ENCODE measurements at regions not wholly inside any gene's neighbourhood (a gene's known extent, or its start where the extent isn't known, plus 50 kb on each side); places are given as distances from the start of the nearest gene placed in this dataset.
"Not testable (repeated sequence)": the region's sequence is repeated elsewhere in the genome, so short reads cannot be mapped to it uniquely, and the experiment has no call there.

DNA sequence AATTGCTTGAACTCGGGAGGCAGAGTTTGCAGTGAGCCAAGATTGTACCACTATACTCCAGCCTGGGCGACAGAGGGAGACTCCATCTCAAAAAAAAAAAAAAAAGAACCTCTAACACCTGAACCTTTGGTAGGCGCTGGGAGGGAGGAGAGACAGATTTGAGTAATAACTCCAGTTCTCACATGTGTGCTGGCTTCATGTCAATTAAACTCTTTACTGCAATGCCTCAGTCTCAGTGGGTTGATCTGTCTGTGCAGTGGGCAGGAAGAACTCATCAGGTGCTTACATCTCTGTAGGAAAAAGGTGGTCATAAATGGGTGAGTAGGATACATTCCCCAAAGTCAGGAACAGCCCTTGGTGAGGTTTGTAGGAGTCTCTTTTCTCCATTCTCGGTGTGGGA, 85.1 kb upstream of the ABCC4 start:
- no peak for ATAC-seq
- intact Hi-C loops (cut with DNase I) = no loop called here
- no peak for DNase-seq (ENCODE audit: missing footprints)

DNA sequence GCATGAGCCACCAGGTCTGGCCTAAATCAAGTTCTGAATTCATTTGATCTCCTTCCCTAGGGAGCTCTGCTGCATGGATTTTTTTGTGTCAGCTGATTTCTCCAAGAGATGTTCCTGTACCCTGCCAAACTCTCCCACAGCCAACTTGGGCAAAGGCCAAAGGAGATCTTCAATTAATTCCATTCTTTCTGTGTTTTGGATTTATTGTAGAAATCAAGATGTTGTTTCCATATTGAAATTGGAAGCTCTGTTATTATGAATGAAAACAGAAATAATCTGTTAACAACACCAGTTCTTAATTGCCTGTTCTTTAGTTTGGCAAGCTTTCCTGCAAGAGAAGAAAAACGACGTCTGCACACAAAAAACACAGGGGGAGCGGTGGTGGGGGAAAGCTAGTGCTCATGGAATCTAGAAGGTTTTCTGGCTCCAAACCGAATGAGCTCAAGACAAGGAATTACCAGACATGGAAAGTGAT, 86.5 kb upstream of the ABCC4 start:
- ATAC-seq = peak; percentile 85
- intact Hi-C loops (cut with DNase I) = no loop called here
- DNase-seq (ENCODE audit: missing footprints) = no peak

DNA sequence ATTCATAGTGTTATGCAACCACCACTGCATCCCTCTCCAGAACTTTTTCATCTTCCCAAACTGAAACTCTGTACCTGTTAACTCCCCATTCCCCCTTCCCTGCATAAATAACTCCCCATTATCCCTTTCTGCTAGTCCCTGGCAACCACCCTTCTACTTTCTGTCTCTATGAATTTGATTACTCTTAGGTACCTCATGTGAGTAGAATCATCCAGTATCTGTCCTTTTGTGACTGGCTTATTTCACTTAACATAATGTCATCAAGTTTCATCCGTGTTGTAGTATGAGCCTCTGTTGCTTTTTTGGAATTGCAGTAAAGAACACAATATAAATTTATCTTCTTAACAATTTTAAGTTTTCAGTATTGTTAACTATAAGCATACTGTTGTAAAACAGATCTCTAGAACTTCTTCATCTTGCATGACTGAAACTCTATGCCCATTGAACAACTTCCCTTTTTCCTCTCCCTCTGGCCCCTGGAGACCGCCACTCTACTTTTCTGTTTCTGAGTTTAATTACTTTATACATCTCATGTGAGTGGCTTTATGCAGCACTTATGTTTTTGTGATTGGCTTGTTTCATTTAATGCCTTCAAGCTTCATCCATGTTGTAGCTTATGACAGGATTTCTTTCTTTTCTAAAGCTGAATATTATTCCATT, 87.3 kb upstream of the ABCC4 start:
- no peak for DNase-seq (ENCODE audit: missing footprints)
- intact Hi-C loops (cut with DNase I) = no loop called here
- ATAC-seq = no peak

DNA sequence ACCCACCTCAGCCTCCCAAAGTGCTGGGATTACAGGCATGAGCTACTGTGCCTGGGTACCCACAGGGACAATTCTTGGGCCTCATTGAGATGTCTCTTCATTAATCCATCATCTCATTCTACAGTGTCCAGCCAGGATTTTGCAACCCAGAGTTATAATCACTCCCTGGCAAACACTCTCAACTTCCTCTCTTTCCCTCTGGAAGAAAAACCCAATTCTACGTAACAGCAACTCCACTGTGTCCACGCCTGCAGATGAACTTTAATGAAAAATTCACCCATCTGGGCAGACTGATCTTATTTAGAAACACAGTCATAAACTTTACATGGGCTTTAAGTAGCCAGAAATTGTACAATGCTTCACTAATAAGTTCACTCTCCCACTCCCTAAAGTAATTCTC, 90.1 kb upstream of the ABCC4 start:
- DNase-seq (ENCODE audit: missing footprints) (no peak), ATAC-seq (peak; percentile 83)
- intact Hi-C loops (cut with DNase I) = no loop called here

DNA sequence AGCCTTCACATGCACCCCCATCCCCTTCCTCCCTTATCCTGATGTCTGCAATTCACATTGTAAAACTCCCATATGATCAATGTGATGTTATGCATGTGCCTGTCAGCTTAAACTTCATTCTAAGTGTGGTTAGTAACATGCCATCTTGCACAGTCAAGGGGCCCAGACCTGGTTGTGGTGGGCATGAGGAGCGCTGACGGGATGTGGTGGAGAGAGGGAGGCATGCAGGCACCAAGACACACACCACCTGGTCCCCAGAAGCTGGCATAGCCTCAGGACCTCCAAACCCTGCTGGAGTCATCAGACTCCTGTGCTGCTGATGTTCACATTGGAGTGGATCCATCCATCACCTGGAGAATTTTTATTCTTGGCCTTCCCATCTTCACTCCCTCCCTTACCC, 90.5 kb upstream of the ABCC4 start:
- intact Hi-C loops (cut with DNase I) = no loop called here
- ATAC-seq (no peak), DNase-seq (ENCODE audit: missing footprints) (no peak)

DNA sequence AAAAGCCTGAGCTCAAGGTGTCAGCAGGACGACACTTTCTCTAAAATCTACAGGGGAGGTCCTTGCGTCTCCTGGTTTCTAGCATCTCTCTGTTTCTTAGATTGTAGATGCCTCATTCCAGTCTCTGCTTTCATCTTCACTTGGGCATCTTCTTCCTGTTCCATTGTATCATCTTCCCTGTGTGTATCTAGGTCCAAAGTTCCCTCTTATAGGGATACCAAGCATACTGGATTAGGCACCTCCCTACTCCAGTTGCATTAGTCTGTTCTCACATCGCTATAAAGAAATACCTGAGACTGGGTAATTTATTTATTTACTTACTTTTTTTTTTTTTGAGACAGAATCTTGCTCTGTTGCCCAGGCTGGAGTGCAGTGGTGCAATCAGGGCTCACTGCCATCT, 91.3 kb upstream of the ABCC4 start:
- ATAC-seq (no peak), DNase-seq (ENCODE audit: missing footprints) (no peak)
- intact Hi-C loops (cut with DNase I) = no loop called here

GRCh38 chr13:95403349-95404140, 102.3 kb upstream of the ABCC4 start:
- no peak for DNase-seq (ENCODE audit: missing footprints)
- intact Hi-C loops (cut with DNase I) = loop anchor here (1.0 to 10.0 kb wide), 2 partner anchors 212 to 969 kb away; no protein-coding TSS in a partner anchor
- peak; percentile 11 for ATAC-seq

DNA sequence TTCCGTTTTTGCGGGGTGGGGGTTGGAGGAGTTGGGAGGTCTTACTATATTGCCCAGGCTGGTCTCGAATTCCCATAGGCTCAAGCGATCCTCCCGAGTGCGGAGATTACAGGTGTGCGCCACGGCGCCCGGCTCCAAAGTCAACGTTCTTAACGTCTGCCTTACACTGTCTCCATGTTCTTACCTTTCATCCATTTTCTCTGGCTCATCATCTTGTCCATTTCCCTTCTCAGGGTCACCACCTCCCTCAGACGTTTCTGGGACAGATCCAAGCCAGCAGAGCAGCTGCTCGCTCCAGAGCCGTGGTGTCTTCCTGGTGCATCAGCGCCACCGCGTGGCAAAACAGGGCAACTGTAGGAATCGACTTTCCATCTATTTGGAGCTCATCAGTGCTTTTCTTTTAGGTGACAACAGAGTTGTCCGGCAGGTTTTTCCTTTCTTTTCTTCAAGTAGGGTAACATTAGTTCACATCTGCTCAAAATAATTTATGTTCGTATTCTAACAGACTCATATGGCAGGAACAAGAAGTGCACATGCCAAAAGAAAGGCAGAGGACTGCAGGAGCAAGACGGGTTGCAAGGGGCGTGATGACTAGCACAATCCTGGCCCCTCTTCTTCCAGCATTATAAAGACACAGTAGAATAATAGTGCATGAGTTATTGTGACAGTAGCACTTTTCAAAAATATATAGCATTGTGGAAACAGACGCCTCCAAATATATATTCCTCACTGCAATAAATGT, 103.1 kb upstream of the ABCC4 start:
- intact Hi-C loops (cut with DNase I) = loop anchor here (1.0 to 10.0 kb wide), 2 partner anchors 213 to 970 kb away; no protein-coding TSS in a partner anchor
- ATAC-seq (peak; percentile 90), DNase-seq (ENCODE audit: missing footprints) (peak; percentile 89)

DNA sequence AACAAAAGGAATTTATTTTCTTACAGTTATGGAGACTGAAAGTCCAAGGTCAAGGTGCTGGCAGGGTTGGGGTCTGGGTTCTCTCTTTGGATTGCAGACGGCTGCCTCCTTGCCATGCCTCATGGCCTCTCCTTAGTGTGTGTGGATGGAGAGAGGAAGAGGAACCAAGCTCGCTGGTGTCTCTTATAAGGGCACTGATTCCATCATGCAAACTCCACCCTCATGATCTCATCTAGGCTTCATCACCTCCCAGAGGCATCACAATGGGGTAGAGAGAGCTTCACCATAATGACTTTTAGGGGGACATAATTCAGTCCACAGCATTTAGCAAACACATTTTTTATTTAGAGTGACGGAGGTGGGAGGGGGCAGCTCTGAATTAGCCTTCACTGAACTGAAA, 104.9 kb upstream of the ABCC4 start:
- intact Hi-C loops (cut with DNase I) = loop anchor here (10.0 kb wide), 1 partner anchor 971 kb away; no protein-coding TSS in a partner anchor
- DNase-seq (ENCODE audit: missing footprints) (no peak), ATAC-seq (no peak)

DNA sequence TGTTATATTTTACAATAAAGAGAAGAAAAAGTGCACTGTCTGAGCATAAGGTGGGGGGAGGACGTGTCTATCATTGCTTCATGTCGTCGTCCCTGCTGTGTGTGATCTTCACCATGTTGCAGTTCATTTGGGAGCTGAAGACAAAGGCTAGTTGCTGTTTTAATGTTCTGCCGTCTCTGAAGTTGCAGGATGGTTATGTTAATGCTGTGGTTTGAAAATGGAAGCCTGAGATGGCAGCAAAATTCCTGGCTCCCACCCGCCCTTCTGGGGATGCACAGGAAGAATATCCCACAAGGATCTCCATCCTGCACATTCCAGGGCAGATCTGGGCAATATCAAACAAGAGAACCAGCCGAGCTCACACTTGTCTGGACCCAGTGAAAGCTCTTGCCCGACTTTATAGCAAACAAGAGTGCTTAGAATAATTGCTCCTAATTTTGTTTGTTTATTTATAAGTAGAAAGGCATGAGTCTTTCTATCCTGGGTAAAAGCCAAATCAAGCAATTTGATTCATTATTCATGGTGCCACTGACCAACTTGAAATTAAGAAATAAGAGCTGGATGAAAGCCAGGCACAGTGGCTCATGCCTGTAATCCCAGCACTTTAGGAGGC, 110.3 kb upstream of the ABCC4 start:
- DNase-seq (ENCODE audit: missing footprints) = no peak
- intact Hi-C loops (cut with DNase I) = no loop called here
- no peak for ATAC-seq

- intact Hi-C loops (cut with DNase I) = no loop called here
- DNase-seq (ENCODE audit: missing footprints) = no peak
- no peak for ATAC-seq
Measured at GRCh38 chr13:95418946-95419345, 117.7 kb upstream of the ABCC4 start.

- DNase-seq (ENCODE audit: missing footprints) (no peak), ATAC-seq (no peak)
Measured at GRCh38 chr13:95420501-95420900, 119.2 kb upstream of the ABCC4 start.

GRCh38 chr13:95426631-95427030, 125.4 kb upstream of the ABCC4 start:
- intact Hi-C loops (cut with DNase I) = no loop called here
- DNase-seq (ENCODE audit: missing footprints) = no peak
- ATAC-seq = no peak

More at GRCh38 chr13:95420501-95420900, 119.2 kb upstream of the ABCC4 start:
- intact Hi-C loops (cut with DNase I) = no loop called here

DNA sequence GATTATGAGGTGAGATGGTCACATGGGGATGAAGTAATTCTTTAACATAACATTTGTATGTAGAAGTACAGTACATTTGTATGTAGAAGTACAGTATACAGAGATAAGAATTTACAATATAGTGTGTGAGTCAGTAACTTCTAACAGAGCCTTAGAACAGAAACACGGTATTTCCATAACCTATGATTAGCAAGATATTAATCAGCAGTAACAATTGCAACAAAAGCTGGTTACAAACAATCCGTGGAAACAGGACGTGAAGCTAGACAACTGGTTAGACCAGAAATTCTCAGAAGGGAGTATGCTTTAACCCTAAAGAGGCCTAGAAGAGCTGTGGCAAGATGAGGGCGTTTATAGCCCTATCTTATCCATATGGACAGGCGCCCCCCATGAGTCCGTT, 122.0 kb upstream of the CLDN10 start:
- ATAC-seq; intact Hi-C loops (cut with DNase I); DNase-seq (ENCODE audit: missing footprints): not testable (repeated sequence)

GRCh38 chr13:95432141-95432540, 120.4 kb upstream of the CLDN10 start:
- intact Hi-C loops (cut with DNase I) = no loop called here
- DNase-seq (ENCODE audit: missing footprints) = no peak
- ATAC-seq = no peak

DNA sequence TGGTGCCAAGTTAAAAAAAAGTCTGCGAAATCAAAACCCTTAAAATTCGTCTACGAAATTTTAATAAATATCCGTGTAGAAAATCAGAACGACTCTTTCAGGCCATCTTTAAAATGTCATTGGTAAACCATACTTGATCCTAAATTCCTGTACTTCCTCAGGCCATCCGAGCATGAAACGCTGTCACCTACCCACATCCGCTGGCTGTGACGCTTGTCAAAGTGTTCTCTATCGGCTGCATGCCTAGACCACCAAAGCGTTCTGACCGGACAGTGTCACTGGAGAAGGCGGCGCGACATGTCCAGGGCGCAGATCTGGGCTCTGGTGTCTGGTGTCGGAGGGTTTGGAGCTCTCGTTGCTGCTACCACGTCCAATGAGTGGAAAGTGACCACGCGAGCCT, 119.0 kb upstream of the CLDN10 start:
- ATAC-seq (no peak), DNase-seq (ENCODE audit: missing footprints) (no peak)
- intact Hi-C loops (cut with DNase I) = no loop called here

DNA sequence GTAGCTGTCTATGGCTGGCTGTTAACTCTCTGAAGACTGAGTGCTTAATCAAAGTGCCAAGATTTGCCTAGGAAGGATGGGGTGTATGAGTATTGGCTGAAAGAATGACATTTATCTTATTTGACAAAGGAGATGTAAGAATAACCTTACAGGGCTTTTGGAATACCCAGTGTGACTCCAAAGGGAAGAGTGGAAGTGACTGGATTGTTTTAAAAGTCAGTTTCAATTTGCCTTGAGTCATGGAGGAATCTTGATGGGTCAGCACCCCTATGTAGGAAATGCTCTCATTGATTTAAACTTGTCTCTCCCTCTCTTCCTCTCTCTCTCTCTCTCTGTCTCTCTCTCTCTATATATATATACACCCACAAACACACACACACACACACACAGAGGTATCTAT, 118.4 kb upstream of the CLDN10 start:
- intact Hi-C loops (cut with DNase I) = no loop called here
- no peak for DNase-seq (ENCODE audit: missing footprints)
- no peak for ATAC-seq

DNA sequence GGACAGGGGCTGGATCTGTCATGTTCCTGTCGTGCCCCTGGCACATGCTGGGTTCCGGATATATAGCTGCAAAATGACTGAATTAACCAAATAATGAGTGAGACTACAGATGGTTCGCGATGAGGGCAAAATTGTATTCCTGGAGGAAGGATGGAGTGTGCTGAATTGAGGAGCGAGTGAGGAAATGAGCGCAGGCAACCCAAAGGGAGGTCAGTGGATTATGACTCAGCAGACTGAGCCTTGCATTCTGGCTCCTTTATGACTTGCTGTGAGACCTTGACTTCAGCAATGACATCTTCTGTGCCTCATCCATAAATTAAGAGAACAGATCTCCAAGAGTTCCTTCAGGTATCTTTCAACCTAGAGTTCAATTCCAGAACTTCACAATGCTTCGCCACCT, 115.0 kb upstream of the CLDN10 start:
- intact Hi-C loops (cut with DNase I) = no loop called here
- DNase-seq (ENCODE audit: missing footprints) (no peak), ATAC-seq (no peak)

DNA sequence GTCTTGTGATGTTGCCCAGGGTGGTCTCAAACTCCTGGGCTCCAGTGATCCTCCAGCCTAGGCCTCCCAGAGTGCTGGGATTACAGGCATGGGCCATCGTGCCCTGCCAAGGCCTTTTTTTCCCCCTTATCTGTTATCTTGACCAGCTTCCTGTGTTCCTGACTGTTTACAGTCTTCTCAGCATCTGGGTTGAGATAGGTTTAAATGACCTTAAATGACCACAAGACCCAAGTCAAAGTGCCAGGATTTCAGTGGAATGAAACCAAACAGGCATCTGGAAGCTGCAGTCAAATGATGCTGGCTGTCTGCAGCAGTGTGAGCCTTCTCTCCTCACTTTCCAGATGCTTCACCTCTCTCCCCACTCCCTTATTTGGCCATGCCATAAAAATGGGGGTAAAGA, 114.2 kb upstream of the CLDN10 start:
- intact Hi-C loops (cut with DNase I) = no loop called here
- no peak for DNase-seq (ENCODE audit: missing footprints)
- ATAC-seq = peak; percentile 54
